Dermis microvascular lymphatic vessel endothelial cell (primary cell): ENCODE measurements at regions not wholly inside any gene's neighbourhood (a gene's known extent, or its start where the extent isn't known, plus 50 kb on each side); places are given as distances from the start of the nearest gene placed in this dataset.
A peak's percentile ranks its signal among the peaks of the same experiment; 100 is the strongest.

ENCODE experiments used
- DNase-seq, 2 donors: peaks; one replicate each; pipeline versions ENCODE4 v3.0.0 to v3.0.0-alpha.2; 2010; ENCODE audit warnings: low read depth in 2 of 2

DNA sequence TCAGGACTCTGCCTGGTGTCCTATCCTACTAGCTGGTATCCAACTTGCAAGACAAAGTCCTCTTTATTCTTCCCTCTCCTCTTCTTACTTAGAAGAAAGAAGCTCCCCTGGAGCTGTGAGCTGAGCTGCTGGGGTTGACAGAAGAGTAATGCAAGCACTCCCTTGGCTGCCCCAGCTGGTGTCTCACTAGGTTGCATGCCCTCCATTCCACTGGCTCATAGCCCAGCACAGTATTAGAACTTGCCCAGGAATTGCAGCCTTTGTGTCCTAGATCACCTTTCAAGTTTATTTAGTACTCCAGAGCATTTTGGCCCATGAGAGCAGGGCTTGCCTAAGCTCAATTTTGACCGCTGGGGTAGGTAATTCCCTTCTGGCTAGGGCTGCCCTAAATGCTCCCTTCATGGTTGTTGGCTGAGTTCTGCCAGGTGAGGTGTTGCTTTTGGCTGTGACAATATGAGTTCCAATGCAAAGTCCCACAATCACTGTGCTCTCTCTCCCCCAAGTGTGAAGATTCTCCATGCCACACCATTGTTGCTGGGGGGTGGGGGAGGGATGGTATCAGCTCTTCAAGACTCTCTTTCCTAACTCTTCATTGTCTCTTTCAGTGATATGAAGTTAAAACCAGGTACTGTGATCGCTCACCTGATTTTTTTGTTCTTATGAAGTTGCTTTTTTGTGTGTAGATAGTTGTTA is 317.4 kb upstream of the DDHD1 start:
- DNase-seq = no peak

DNA sequence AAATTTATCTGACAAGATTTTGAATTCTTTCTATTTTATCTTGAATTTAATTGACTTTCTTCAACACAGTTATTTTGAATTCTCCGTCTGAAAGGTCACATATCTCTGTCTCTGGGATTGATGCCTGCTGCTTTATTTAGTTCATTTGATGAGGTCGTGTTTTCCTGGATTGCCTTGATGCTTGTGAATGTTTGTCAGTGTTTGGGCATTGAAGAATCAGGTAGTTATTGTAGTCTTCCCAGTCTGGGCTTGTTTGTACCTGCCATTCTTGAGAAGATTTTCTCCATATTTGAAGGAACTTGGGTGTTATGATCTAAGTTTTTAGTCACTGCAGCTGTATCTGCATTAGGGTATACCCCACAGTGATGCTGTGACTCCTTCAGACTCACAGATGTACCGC is 315.8 kb upstream of the DDHD1 start:
- no peak for DNase-seq

DNA sequence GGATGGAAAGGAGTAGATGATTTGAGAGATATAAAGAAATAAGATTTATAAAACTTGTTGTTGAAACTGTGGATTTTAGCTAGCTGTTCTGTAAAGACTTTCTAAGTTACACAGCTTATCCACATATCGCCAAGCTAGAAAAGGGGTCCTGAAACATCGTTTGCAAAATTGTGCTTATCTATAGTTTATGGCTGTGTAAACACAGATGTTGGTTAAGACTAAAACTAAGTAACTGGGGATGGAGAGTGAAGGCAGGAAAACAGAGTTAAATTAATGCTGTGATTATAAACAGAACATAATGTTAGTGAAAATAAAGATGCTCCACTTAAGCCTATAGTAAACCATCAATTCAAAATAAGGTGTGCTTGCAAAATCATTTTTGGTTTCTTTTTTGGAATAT is 311.3 kb upstream of the DDHD1 start:
- no peak for DNase-seq

DNA sequence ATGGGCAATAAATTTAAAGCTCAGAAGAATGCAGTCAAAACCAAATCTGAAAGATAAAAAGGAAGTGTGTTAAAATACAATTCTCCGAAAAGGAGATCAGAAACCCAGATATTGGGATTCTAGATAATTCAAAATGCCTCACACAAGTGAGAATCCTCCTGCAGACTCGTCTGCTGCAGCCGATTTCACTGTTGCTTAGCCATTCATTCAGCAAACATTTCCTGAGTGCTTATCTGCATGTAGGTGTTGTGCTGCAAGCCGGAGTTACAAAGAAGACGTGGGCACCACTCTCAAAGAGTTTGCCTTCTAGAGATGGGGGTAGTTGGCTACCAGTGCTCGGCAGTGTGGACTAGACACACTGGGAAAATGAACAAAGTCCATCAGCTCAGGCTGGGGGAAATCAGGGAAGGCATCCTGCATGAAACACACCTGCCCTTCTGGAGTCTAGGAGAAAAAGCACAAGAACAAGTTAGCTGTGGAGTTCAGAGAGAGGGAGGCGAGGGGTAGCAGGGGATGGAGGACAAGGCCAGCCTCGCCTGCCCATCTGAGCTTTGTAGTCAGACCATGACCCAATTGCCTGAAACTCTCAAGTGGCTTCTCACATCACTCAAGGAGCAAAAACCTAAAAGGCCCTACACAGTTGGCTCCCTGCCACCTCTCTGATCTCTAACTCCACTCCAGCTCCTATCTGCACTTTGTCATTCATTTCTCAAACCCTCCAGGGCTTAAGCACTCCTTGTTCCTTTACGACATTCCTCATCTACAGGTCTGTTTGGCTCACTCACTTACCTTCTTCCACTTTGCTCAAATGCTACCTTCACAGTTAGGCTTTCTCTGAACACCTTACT is 310.0 kb upstream of the DDHD1 start:
- DNase-seq = no peak

DNA sequence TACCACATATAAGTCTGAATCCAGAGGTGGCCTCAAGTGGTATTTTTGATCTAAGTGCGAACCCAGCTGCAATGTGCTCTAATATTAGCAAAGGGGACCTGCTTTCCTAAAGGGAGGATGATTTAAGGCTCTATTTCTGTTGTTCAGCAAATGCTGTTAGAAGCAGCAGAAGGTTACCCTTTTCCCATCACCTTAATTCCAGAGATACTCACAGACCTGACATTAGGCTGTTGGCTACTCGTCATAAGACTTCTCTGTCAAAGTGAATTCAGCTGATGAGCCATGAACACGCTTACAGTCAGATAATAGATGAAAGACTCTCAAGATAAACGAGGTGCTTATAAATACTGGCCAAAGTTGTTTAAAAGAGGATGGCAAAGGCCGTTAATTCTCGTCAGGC is 308.7 kb upstream of the DDHD1 start:
- no peak for DNase-seq

DNA sequence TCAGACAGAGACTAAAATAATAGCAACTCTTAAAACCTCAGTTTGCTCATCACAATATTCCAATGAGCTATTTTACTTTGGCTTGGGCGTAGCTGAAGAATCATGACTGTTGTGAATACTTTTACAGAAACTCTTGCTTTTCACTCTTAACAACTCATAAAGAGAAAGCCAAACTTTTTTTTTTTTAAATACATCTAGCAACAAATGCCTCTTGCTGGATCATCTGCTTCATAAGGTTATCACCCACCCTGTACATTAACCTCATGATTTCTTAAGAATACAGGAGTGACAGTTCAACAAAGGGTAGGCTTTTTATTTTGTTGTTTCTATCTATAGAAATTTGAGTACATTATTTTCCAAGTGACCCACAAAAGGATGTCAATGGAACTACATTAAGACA is 307.4 kb upstream of the DDHD1 start:
- DNase-seq = no peak

DNA sequence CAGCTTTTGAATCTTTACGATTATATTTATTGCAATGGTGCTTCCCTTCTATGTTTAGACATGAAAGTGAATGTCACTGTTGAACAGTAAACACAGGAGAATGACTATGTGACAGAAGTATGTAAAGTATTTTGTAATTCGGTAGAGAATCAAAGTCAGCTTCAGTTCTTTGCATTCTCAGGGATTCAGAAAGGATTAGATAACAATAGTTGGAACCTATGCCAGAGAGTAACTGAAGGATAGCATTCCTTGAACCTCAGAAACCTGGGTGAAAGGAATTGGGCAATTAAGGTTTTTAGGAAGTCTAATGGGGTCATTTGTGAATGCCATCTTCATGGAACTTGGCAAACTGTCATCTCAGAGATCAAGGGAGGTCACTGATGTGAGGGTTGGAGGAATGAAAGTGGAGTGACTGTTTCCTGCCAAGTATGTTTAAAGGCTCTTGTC is 305.3 kb upstream of the DDHD1 start:
- peak; percentile 24 to 47 for DNase-seq

DNA sequence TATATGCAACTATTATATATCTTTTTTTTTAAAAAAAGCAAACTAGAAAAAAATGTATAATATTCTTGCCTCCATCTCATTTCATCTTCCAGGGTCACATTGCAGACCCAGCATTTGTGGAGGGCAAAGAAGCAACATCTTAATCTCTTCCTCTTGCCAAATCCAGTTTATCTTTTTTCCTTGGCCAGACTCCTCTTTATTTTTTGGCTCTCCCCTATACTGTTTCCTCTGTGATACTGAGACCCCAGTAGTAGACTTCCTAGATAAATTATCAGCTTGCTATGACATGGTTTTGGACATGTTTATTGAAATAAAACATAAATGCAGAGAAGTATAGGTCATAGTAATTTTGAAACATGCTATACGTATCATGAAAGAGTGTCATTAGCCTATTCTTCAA is 303.8 kb upstream of the DDHD1 start:
- no peak for DNase-seq

DNA sequence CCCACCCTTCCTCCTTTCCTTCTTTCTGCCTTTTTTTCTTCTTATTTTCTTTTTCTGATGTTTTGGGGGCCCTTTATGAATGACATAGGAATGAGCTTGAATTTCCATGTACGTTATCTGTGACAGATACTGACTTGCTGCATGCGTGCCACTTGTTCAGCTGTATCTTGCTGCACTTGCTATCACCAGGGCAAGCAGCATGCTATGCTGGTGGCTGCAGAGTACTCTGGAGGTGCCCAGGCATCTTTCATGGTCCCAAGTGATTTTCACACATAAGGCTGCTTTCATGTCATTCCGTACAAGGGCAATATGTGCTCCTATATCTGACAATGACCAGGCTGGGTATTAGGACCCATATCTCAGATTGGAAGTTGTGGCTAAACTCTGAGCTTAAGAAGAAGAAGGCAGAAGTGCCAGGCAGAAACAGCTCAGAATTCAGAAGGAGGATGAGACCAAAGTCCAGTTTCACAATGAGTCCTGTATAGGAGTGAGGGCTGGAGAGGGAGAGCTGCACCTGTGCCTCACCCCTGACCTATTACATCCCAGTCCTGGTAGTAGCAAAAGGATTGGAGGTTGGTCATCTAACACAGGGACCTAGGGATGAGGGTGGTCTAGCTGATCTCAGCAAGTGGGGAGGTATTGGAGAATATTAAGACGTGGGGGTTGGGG is 299.0 kb upstream of the DDHD1 start:
- DNase-seq = no peak

DNA sequence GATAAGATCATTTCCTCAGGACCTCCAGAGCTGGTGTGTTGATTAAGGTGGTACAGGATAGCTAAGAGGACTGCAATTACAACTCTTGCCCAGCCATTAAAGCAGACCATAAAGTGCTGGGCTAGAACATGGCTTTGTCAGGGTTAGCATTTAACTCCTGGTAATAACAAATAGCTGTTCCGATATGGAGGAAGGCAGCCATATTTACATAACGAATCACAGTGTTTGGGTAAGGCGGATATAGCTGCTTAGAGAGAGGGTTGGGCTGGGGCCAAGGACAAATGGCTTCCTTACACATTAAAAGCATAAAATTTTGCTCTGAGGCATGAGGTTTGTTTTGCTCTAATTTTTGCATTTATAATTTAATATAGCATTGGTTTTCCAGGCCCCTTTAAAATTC is 297.7 kb upstream of the DDHD1 start:
- DNase-seq = peak in 1 of 2 donors; percentile 36

DNA sequence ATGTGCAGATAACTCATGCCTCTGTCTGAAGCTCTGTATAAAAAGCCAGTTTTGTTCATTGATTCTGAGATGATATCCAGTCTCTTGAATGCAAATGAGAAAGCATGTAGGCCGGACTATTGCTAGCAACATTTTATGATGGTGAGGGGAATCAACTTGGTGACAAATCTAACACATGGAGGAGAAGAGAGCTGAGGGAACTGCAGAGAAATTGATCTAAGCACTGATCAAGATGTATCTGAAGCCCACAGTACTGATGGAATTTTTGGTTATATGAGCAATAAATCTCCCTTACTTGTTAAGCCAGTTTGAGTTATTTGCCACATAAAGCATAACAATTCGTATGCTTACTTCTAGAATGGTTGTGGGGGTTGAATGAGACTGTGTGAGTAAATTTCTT is 295.6 kb upstream of the DDHD1 start:
- DNase-seq = no peak

DNA sequence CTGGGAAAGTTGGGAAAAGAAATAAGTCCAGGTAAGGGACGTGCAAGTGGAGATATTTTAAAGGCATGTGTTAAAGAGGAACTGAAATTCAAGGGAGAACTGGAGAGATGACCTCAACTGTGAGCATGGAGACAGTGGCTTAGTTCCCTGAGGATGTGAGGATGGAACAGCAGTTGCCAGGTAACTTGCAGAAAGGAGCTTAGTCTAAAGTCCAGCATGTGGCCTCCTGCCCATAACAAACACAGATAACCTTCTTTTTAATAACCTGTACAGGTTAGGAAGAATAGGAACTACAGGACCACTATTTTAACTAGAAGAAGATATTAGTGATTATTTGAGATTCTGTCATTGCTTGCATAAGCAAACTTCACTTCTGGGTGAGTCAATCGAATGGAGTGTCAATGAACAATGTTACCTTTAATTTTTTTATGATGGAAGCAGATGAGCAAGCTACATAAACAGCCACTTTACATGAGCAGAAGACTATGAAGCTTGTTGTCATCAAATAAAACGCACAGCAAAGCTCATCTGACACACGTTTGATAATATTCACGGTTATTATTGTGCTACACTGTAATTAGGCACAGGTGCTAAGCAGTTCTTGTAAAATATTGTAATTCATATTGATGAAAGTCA is 291.7 kb upstream of the DDHD1 start:
- DNase-seq = no peak

DNA sequence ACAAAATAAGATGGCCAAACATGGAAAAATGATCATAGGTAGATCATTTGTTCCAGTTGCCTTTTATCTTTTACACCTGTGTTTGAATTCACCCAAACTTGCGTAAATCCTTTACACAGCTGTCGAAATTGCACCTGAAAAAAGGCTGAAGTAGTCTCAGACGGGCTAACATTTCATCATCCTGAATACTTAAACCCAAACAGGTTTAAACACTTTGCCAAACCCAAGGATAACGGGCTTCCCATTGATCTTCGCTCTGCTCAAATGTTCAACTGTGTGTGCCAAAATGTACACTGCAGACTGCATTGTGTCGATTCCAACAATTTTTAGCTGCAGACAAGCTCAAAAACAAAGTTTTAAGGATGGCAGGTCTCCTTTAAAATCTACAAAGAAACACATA is 288.7 kb upstream of the DDHD1 start:
- DNase-seq = no peak

DNA sequence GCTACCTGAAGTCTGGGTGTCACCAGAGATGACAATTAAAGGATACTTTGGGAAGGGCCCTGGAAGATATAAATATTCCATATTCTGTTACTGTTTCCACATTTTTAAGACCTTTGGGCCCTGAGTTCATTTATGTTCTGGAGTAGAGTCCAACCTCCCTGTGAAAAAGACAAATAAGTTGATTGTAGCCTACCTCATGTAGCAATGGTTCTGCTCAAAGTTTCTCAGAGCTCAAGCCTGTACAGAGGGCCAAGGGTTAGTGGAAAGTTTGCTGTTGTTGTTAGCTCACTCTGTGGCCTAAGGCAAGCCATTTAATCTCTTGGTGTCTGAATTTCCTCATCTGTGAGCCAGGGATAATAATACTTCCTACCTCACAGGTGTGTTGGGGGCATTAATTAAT is 284.7 kb upstream of the DDHD1 start:
- no peak for DNase-seq

DNA sequence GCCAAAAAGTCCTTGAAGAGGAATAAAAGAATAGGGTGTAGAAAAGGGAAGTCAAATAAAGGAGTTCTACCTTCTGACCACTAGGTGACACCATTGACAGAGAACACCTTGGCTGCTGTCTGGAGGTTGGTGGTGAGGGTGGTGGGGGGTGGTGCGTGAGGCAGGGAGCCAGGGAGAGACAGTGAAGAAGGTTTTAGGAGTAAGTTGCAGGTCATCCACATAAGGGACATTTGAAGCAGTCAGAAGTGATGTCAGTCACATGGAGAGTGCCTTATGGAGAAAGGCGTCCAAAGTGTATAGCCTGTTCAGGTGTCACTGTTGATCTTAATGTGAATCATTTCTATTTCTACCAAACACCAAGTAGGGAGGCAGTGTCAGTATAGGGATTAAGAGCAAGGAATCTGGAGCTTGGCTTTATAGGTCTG is 279.3 kb upstream of the DDHD1 start:
- peak; percentile 21 to 61 for DNase-seq

DNA sequence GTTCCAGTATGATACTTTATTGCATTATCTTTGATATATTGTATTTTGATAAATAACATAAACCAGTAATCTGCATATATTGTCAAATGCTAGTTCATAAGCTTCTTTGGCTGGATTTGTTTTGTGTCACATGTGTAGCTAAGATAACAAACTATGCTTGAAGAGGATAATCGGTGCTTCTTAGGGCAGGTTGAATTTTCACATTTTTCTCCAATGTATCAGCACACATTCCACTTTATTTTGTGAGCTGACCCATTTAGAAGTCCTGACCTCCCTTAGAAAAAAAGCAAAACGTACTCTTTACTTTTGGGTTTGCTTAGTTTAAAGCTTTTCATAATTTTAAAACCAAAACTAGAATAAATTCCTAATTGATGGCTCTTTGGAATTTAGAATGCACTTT is 277.7 kb upstream of the DDHD1 start:
- no peak for DNase-seq

DNA sequence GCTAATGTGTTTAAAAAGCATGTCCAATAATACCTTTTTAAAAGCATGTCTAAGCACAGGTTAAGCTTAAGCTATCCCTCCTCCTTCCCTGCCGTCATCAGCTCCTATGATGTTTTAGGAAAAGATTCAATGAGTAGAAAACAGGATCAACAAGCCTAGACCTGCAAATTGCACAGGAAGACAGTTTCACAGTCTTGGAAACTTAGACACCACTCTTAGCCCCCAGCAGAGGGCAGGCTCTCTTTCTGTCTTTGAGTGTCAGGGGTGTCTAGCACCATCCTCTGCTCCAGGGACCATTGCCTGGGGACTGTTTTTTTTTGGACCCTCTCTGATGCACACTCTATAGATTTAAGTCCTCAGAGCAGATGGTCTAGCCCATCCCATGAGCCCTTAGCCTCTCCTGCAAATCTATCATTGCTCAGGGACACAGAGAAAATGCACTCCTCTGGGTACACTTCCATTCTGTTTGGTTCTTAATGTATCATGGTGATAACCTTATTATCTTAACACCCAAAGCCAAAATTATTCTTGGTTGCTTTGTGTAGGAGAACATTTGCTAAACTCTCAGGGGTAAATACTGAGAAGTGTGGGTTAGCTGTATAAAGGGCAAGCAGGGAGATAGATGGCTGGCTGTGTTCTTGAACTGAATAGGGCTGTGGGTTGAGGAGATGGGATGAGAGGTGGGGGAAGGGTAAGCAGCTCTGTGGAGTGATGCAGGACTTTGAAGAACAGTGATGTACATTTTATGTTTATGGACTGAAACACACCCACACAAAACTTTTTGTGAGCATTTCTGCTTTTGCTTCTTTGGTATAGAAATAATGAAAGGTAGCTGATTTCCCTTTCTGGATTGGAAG is 259.9 kb upstream of the DDHD1 start:
- peak in 1 of 2 donors; percentile 23 for DNase-seq

DNA sequence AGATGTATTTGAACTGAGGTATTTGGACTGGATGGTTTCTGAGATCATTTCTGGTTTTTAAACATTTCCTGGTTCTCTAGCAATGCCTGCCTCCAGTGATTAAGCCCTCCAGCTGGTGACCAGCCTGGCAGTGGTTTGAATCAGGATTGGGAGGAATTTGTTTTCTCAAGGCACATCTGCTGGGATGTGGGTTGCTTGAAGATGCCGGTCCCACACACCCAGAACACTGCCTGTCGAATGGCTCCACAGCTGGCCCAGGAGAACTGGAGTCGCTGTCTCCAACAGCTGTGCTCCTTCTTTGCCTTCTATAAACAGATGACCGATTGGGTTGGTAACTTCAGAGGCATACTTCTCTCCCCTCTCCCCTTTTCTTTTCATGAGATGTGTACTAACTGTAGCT is 258.0 kb upstream of the DDHD1 start:
- DNase-seq = no peak

DNA sequence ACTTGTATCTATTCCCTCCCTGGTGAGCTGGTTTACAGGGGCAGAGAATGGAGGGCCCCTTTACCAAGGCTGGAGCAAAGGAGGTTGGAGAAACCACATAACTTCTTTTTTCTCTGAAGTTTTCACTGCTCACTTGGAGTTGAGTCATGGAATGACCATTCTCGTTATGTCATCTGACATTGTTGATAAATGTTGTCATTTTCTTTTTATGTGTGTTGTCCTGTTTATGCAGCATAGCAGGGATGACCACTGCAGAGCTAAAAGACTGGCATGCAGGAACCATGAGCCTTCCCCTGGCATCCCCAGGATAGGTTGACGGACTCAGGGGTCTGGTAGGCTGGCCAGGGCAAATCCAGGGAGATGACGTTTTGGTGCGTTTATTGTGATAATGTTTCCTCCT is 256.8 kb upstream of the DDHD1 start:
- DNase-seq = no peak

DNA sequence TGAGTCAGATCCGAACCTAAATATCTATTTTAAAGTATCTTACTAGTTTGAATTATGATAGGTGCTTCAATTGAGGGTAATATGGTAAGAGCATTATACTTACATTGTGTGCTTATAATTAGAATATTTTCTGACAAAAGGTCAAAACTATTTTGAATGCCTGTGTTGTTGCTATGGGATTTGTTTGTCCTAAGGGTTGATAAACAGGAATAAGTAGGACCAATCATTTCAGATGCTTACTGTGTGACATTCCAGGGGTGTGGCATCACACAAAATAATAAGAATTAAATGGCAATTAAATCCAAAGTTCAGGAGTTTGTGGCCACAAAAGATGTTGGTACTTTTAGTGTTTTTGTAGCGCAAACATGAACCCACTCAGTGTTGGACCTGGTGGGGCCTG is 256.2 kb upstream of the DDHD1 start:
- no peak for DNase-seq
